PFSK-1 (cell line): ENCODE measurements at regions not wholly inside any gene's neighbourhood (a gene's known extent, or its start where the extent isn't known, plus 50 kb on each side); places are given as distances from the start of the nearest gene placed in this dataset.

Experiments used
- FOXP2 ChIP-seq: optimal IDR thresholded peaks from 2 replicates; pipeline ENCODE3; 2011; ENCODE audit warnings: borderline replicate concordance, control low read depth, inconsistent platforms; ENCODE audit not compliant: insufficient read depth; ENCODE audit errors: extremely low read length, extremely low read depth
- POLR2AphosphoS5 ChIP-seq: IDR thresholded peaks from 2 replicates; pipeline ENCODE4 v1.6.1; 2012; ENCODE audit warnings: low read depth, mild to moderate bottlenecking, control low read depth, low read length, moderate library complexity
- REST ChIP-seq, 2 experiments: IDR thresholded peaks; 2 replicates each; pipeline versions ENCODE4 v1.6.1 to v1.8.0; 2011 to 2012; ENCODE audit warnings: low read depth in 2 of 2, low read length in 2 of 2, control low read depth in 1 of 2, inconsistent platforms in 1 of 2, mild to moderate bottlenecking in 1 of 2, moderate library complexity in 1 of 2; ENCODE audit not compliant: insufficient read depth in 1 of 2
- SIN3A ChIP-seq: IDR thresholded peaks from 2 replicates; pipeline ENCODE4 v1.6.1; 2012; ENCODE audit warnings: mild to moderate bottlenecking, low read length, moderate library complexity, borderline replicate concordance; ENCODE audit not compliant: insufficient read depth

GRCh38 chr7:106384373-106384772 is 99.6 kb upstream of the NAMPT start:
- TF ChIP-seq POLR2AphosphoS5 = no peak
- no peak for TF ChIP-seq FOXP2
- no peak for TF ChIP-seq REST (IDR thresholded peaks at IDR 0.05; ENCODE audit: insufficient read depth in 1 of 2, low read depth in 2 of 2, low read length in 2 of 2)
- TF ChIP-seq SIN3A = no peak
